GM18868 (cell line): ENCODE measurements at regions not wholly inside any gene's neighbourhood (a gene's known extent, or its start where the extent isn't known, plus 50 kb on each side); places are given as distances from the start of the nearest gene placed in this dataset.

Experiments used
- ATAC-seq: cut with Tn5 transposase; IDR thresholded peaks from one replicate; pipeline ENCODE4 v1.9.1; 2021; ENCODE audit warnings: mild to moderate bottlenecking, moderate library complexity; ENCODE audit not compliant: unreplicated experiment

DNA sequence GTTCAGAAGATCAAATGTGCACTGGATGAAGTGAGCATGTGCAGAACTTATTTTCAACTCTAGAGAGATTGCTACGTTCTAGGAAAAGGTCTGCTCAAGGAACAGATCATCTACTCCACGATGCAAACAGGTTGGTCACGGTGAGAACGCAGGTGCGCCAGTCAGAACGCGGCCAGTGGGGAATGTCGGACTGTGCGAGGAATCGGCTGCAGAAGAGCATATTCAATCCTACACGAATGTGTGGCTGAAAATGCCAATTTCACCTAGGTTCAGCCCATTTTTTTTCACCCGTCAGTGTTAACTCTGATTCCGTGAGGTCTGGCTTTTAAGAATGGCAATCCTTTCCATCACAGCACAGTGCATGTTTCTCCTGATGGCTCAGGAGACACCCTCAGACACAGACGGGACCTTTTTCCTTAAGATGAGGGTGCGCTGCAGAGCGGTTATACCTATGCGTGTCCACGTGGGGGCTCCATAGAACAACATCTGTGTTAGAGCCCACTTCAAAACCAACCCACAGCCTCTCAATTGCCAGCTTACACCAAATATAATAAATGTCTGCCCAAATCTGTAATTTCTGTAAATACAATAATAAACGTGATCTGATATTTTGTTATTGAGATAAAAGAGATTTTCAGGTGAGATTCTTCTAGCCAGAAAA is 250.4 kb downstream of the FOXA2 start:
- ATAC-seq, result peak; percentile 90

DNA sequence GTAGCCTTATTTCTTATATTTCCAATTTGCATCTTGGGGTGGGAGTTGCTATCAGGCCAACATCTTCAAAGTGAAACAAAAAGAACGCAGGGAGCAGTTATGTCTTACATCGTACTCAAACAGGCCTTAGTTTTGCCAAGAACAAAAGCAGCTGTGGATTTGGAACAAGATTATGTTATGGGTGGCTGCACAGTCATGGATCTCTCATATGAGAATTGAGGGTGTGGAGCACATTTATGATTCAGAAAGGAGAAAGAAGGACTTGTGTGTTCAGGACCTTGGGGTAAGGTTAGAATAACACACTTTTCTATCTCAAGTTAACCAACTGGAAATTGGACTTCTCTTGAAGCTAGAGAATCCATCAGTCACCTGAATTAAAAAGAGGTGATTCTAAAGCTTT is 259.9 kb downstream of the FOXA2 start:
- ATAC-seq, result no peak

DNA sequence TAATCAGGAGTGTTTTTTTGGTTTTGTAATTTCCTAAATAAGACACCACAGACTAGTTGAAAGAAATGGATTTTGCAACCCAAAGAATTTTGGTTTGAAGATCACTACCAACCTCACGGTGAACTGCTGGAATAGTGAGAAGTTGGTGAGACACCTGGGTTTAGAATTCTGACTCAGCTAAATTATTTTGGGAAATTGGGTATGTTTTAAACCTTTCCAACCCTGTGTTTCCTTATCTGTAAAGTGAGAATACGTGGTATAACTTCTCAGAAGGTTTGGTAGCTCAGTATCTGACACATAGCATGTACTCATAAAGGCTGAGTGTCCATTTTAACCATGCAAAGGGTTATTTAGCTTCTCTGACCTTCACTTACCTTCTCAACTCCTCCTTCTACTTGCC is 261.9 kb downstream of the FOXA2 start:
- ATAC-seq, result no peak

GRCh38 chr20:22321191-22321590 is 263.2 kb downstream of the FOXA2 start:
- ATAC-seq, result no peak

GRCh38 chr20:22320245-22320915 is 264.0 kb downstream of the FOXA2 start:
- ATAC-seq, result no peak

DNA sequence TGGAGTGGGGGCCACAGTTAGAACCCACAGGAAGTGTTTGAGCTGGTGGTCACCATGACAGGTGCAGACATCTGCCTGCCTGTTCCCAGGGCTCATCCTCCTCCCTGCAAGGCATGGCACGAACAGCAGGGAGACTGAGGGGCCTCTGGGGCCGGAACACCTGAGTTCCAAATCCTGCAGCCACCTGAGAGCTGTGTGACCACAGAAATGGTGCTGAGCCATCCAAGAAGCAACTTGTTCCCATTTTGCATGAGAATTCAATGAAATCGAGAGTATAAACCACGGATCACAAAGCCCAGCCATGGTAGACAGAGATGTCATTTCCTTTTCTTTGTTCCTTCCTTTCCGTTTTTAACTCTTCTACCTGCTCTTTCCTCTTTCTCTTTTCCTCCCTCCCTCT is 268.6 kb downstream of the FOXA2 start:
- ATAC-seq, result no peak

DNA sequence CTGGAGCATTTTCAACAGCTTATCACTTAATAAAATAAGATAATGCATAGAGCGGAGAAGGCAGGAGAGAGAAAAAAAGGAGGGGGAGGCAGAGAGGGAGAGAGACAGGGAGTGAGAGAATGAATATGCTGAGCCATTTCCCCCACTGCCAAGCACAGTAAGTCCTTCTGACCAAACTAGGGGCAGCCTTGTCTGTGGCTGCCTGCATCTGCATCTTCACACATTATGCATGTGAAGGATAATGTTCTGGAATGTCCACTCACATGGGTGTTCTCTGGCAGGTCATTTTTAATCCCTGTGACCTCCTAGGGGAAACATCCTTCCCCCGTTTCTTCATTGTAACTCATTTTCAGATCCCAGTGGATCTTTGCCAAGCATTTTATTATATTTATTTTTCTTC is 269.3 kb downstream of the FOXA2 start:
- no peak for ATAC-seq

DNA sequence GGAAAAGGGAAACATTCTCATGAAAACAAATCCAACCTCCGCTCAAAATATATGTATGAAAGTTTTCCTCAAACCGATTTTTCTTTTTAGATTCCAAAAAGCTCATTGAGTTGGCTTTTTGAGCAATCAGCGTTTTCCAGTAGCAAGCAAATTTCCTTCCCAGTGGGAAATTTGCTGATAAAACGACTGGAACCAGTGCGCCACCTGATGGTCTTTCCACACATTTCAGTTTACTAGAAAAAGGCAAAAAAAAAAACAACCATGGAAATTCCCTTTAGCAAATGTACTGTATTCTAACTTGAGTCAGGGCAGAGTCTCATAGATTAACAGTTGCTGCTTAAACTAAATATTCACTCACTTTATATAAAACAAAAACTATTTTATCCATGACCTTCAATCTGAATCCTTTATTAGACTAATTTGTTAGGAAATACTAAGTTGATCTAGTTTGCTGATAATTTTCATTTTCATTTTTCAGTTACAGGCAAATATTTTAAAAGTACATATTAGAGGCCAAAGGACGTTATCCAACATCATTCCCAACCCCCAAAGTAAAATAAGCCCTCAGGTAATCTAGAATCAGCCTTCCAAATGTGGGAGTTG is 271.5 kb downstream of the FOXA2 start:
- no peak for ATAC-seq

- no peak for ATAC-seq
These were observed 275.4 kb downstream of the FOXA2 start for GRCh38 chr20:22308934-22309333.

GRCh38 chr20:22307409-22307808 is 277.0 kb downstream of the FOXA2 start:
- no peak for ATAC-seq

GRCh38 chr20:22305381-22305780 is 279.0 kb downstream of the FOXA2 start:
- ATAC-seq, result no peak

DNA sequence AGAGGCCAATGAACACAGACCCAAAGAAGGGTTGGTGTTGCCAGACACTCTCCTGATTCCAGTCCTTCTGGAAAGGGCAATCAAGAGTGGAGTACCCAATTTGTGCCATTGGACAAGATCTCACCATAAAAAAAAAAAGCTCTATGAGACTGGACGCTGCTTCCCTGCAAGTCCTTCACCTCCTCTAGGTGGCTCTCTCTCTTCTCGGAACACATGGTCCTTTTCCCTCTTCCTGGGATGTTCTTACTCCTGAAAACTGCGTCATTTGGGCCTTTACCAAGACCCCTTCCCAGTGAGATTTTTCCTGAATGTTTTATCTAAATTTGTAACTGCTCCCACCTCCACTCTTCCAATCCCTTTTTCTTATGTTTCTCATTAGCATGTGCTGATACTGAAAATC is 280.8 kb downstream of the FOXA2 start:
- ATAC-seq, result no peak

GRCh38 chr20:22302039-22302438 is 282.3 kb downstream of the FOXA2 start:
- ATAC-seq, result no peak

GRCh38 chr20:22293886-22294285 is 290.5 kb downstream of the FOXA2 start:
- no peak for ATAC-seq

GRCh38 chr20:22289442-22289841 is 294.9 kb downstream of the FOXA2 start:
- ATAC-seq, result no peak

DNA sequence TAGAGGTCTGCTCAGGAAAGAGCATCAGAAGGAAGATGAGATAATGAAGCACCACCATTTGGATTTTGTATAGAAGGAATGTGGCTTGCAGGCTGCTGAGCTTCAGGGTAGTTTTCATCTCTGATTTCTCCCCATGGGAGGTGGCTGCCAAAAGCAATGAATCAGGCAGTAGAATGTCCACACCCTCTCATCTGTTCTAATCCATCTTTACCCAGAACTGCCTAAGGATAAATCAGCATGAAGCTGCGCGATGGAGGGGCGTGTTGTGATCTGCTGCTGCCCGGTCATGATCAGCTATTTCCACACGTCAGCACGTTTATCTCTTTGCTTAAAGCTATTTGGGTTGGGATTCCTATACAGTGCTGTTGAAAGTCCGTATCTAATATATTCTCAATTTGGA is 295.4 kb downstream of the FOXA2 start:
- ATAC-seq, result no peak

DNA sequence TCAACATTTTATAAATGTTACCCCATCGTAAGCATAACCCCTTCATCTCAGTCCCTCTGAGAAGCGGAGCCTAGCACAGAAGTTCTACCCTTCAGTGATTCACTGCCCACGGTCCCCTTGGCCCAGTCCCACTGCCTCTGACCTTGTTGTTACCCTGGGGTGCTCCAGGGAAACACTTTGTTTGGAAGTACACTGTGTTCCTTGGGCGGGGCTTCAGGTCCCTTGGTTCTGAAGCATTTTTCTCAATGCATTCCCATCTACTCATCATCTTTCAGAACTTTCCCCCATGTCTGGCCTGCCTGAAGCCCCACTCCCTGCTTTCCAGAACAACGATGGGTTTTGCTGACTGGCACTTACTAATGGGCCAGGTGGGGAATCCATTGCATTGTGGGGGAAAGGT is 296.2 kb downstream of the FOXA2 start:
- ATAC-seq, result no peak

DNA sequence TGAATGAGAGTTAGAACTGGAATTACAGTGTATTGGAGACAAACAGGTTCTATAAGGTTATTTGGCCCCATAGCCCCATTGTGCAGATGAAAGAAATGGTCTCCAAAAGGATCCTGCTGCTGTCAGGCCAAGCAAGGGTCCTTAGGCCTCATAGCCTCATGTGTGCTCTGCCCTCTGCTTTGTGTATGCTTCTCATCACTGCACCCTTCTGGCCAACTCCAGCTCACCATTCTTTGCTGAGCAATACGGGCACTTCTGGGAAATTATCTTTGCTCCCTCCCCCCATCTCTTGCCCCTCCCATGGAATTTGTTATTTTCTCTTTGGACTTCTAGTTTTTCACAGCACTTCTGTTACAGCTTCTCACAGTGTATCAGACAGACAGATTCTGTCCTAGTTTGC is 298.8 kb downstream of the FOXA2 start:
- no peak for ATAC-seq

GRCh38 chr20:22282696-22283095 is 301.7 kb downstream of the FOXA2 start:
- ATAC-seq, result no peak

- ATAC-seq, result no peak
These were observed 310.0 kb downstream of the FOXA2 start for GRCh38 chr20:22274330-22274729.

DNA sequence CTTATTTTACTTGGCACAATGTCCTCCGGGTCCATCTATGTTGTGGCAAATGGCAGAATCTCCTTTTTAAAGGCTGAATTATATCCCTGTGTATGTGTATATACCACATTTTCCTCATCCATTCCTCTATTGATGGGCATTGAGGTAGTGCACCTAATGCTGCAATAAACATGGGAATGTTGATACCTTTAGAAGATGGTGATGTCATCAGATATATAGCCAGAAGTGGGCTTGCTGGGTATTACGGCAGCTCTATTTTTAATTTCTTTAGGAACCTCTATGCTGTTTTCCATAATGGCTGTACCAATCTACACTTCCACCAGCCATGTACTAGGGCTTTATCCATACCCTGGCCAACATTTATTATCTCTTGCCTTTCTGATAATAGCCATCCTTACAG is 315.7 kb downstream of the FOXA2 start:
- ATAC-seq, result no peak

DNA sequence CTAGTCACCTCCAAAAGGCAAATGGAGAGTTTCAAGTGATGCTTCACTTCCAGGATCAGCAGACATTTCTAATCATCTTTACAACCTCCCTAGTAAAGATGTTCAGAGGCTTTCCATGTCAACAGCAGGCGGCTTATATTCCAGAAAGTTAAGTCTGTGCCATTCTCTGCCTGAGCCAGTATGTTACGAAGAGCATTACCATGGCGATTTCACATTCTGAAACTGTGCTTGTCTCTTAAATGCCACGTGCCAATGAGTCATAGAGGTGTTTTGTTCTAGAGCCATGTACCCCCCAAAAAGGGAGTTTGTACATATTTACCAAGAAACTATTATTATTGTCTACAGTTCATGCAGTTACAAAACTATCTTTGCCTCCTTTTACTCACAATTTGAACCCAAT is 319.5 kb downstream of the FOXA2 start:
- no peak for ATAC-seq
